ENCODE measurements at regions not wholly inside any gene's neighbourhood (a gene's known extent, or its start where the extent isn't known, plus 50 kb on each side); places are given as distances from the start of the nearest gene placed in this dataset.

DNA sequence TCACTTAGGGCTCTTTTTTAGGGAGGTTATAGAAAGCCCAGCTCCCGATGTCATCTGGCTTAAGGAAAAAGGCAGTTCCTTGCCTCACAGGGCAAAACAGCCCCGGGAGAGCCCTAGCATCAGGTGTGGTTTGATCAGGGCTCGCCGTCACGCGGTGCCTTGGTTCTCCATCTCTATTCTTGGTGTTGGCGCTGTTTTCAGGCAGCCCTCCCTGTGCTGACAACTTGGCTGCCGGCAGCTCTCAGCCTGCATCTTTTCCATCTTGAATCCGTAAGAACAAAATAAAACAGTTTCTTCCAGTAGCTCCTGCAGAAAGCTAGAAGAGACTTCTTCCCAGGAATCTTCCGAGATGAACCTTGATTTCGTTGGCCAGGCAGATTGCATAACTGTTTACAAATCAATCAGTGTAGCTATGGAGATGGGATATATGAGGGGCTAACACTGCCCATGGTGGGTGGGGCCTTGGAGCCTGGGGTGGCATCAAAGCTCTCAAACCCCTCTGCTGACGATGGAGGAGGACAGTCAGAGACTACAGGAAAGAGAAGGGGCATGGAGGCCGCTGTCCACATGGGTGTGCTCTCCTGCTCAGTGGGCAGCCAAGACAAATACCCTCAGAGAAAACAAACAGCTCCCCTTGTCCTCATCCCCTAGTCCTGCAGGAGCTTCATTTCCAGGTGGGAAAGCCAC, 370.7 kb upstream of the C1orf174 start:
- no TSS peak for BruUV-seq (replicated peaks)
- no peak for FAIRE-seq
- intact Hi-C loops (cut with micrococcal nuclease) = no loop called here

More for the DNA sequence above, 370.7 kb upstream of the C1orf174 start:
- Histone ChIP-seq H3K9me3 (replicated peaks; ENCODE audit: control insufficient read depth, insufficient read depth, low read length) (peaks cover 2% of the 10 kb centered on the region), H4K20me1 (replicated peaks; ENCODE audit: control insufficient read depth, extremely low read depth, insufficient read depth, low read length) (no peaks in the 10 kb centered on the region), H3K4me3 (replicated peaks in 1 of 3; ENCODE audit: insufficient read depth in 1 of 3, low read depth in 1 of 3, low read length in 3 of 3) (no peak overlapping the region), H3K27ac (ENCODE audit: insufficient read depth, low read depth, low read length) (no peak overlapping the region), H3K9ac (replicated peaks; ENCODE audit: extremely low read depth, insufficient read depth, low read length) (no peak overlapping the region), H3K4me2 (ENCODE audit: insufficient read depth, low read length) (no peak overlapping the region), H3K36me3 (ENCODE audit: control insufficient read depth in 2 of 2, extremely low read depth in 1 of 2, insufficient read depth in 2 of 2, low read length in 2 of 2) (no peaks in the 10 kb centered on the region), H3K9me1 (replicated peaks; ENCODE audit: control insufficient read depth, extremely low read depth, insufficient read depth, low read length) (no peaks in the 10 kb centered on the region), H3K27me3 (ENCODE audit: control insufficient read depth in 2 of 2, insufficient read depth in 2 of 2, low read length in 2 of 2) (no peaks in the 10 kb centered on the region), H3K4me1 (ENCODE audit: control insufficient read depth, extremely low read depth, insufficient read depth, low read length) (no peaks in the 10 kb centered on the region), H2AFZ (ENCODE audit: low read depth, low read length) (no peak overlapping the region), H3K79me2 (ENCODE audit: control insufficient read depth, insufficient read depth, low read length) (no peaks in the 10 kb centered on the region)
- TF ChIP-seq FOS (IDR thresholded peaks at IDR 0.05; ENCODE audit: borderline replicate concordance, insufficient read depth, low read length) = no peak
- no peak for TF ChIP-seq POLR2A (IDR thresholded peaks at IDR 0.05; ENCODE audit: low read depth, low read length)
- TF ChIP-seq, protein P1, sequence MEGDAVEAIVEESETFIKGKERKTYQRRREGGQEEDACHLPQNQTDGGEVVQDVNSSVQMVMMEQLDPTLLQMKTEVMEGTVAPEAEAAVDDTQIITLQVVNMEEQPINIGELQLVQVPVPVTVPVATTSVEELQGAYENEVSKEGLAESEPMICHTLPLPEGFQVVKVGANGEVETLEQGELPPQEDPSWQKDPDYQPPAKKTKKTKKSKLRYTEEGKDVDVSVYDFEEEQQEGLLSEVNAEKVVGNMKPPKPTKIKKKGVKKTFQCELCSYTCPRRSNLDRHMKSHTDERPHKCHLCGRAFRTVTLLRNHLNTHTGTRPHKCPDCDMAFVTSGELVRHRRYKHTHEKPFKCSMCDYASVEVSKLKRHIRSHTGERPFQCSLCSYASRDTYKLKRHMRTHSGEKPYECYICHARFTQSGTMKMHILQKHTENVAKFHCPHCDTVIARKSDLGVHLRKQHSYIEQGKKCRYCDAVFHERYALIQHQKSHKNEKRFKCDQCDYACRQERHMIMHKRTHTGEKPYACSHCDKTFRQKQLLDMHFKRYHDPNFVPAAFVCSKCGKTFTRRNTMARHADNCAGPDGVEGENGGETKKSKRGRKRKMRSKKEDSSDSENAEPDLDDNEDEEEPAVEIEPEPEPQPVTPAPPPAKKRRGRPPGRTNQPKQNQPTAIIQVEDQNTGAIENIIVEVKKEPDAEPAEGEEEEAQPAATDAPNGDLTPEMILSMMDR (IDR thresholded peaks at IDR 0.05; ENCODE audit: extremely low read depth in 1 of 2, insufficient read depth in 1 of 2, low read depth in 1 of 2, low read length in 2 of 2) = no peak
- no peak for TF ChIP-seq GATA2 (IDR thresholded peaks at IDR 0.05; ENCODE audit: insufficient read depth, insufficient read length, low read depth, low read length)
- TF ChIP-seq JUN (IDR thresholded peaks at IDR 0.05; ENCODE audit: borderline replicate concordance, insufficient read depth, insufficient read length, low read depth) = no peak
- no peak for TF ChIP-seq EZH2 (IDR thresholded peaks at IDR 0.05; ENCODE audit: borderline replicate concordance, low read depth, low read length, severe bottlenecking)
- TF ChIP-seq, protein P2, sequence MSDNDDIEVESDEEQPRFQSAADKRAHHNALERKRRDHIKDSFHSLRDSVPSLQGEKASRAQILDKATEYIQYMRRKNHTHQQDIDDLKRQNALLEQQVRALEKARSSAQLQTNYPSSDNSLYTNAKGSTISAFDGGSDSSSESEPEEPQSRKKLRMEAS (IDR thresholded peaks at IDR 0.05; ENCODE audit: insufficient read depth, insufficient read length) = no peak
- TF ChIP-seq MYC (IDR thresholded peaks at IDR 0.05; ENCODE audit: low read depth, low read length) = no peak
- no peak for TF ChIP-seq POLR2AphosphoS5 (IDR thresholded peaks at IDR 0.05; ENCODE audit: insufficient read depth, low read depth, low read length)
- dilution Hi-C loops (cut with MboI; ENCODE audit: extremely low pct_ligation_motif_present, low sequenced_read_pairs) = no loop called here
- DNase-seq (ENCODE audit: low read depth, low spot score) = no peak
- ChIA-PET CTCF (no interaction called here), POLR2A (no interaction called here)
